ENCODE measurements at regions not wholly inside any gene's neighbourhood (a gene's known extent, or its start where the extent isn't known, plus 50 kb on each side); places are given as distances from the start of the nearest gene placed in this dataset.

- no peak for TF ChIP-seq EZH2 (IDR thresholded peaks at IDR 0.05)
- no peak for TF ChIP-seq CTCF (IDR thresholded peaks at IDR 0.05)
- no peak for TF ChIP-seq EZH2phosphoT487 (IDR thresholded peaks at IDR 0.05)
- H3K4me1 Mint-ChIP-seq: peaks cover 14% of the 10 kb centered on the region
Observed at GRCh38 chr1:224865510-224865909, 64.0 kb upstream of the DNAH14 start.

GRCh38 chr1:224866940-224867339, 62.5 kb upstream of the DNAH14 start:
- Mint-ChIP-seq H3K36me3 (no peaks in the 10 kb centered on the region), H3K4me3 (no peak overlapping the region), H3K27ac (no peak overlapping the region), H3K4me1 (peaks cover under 1% of the 10 kb centered on the region), H3K9me3 (peaks cover 23% of the 10 kb centered on the region), H3K27me3 (ENCODE audit: insufficient read depth, low read depth) (no peaks in the 10 kb centered on the region)
- H3K79me2 ChIP-seq (ENCODE audit: low read depth): no peaks in the 10 kb centered on the region
- no peaks in the 10 kb centered on the region for H3K27me3 ChIP-seq
- no peak for TF ChIP-seq CTCF (IDR thresholded peaks at IDR 0.05)
- no peak for TF ChIP-seq EZH2phosphoT487 (IDR thresholded peaks at IDR 0.05)
- TF ChIP-seq EZH2 (IDR thresholded peaks at IDR 0.05): no peak
- no peaks in the 10 kb centered on the region for H3F3A ChIP-seq (ENCODE audit: low read depth)
- DNase-seq (ENCODE audit: low spot score): no peak
- H3K4me2 ChIP-seq: no peak overlapping the region
- H3K9ac ChIP-seq: no peak overlapping the region
- H3K4me1 ChIP-seq: no peaks in the 10 kb centered on the region
- H3K36me3 ChIP-seq: no peaks in the 10 kb centered on the region
- H3K9me3 ChIP-seq (ENCODE audit: low read depth): no peaks in the 10 kb centered on the region
- H2AFZ ChIP-seq (replicated peaks): no peak overlapping the region
- H3K27ac ChIP-seq: no peak overlapping the region
- H3K4me3 ChIP-seq: no peak overlapping the region
- no peaks in the 10 kb centered on the region for H4K20me1 ChIP-seq (ENCODE audit: low read depth)

More at GRCh38 chr1:224865510-224865909, 64.0 kb upstream of the DNAH14 start:
- Mint-ChIP-seq H3K27me3 (ENCODE audit: insufficient read depth, low read depth) (no peaks in the 10 kb centered on the region), H3K36me3 (no peaks in the 10 kb centered on the region), H3K27ac (no peak overlapping the region), H3K4me3 (no peak overlapping the region), H3K9me3 (peaks cover 24% of the 10 kb centered on the region)
- no peak overlapping the region for H2AFZ ChIP-seq (replicated peaks)
- H3K4me1 ChIP-seq: no peaks in the 10 kb centered on the region
- H3F3A ChIP-seq (ENCODE audit: low read depth): no peaks in the 10 kb centered on the region
- H3K79me2 ChIP-seq (ENCODE audit: low read depth): no peaks in the 10 kb centered on the region
- no peak for DNase-seq (ENCODE audit: low spot score)
- no peak overlapping the region for H3K4me3 ChIP-seq
- H3K4me2 ChIP-seq: no peak overlapping the region
- no peaks in the 10 kb centered on the region for H4K20me1 ChIP-seq (ENCODE audit: low read depth)
- no peaks in the 10 kb centered on the region for H3K36me3 ChIP-seq
- no peaks in the 10 kb centered on the region for H3K9me3 ChIP-seq (ENCODE audit: low read depth)
- H3K27me3 ChIP-seq: no peaks in the 10 kb centered on the region
- no peak overlapping the region for H3K27ac ChIP-seq
- H3K9ac ChIP-seq: no peak overlapping the region

- H3K27ac Mint-ChIP-seq: no peak overlapping the region
- Histone ChIP-seq H3K4me3 (no peak overlapping the region), H3K9me3 (ENCODE audit: low read depth) (no peaks in the 10 kb centered on the region), H3K27ac (no peak overlapping the region), H3K4me1 (no peaks in the 10 kb centered on the region), H2AFZ (replicated peaks) (no peak overlapping the region), H3K36me3 (no peaks in the 10 kb centered on the region), H4K20me1 (ENCODE audit: low read depth) (no peaks in the 10 kb centered on the region), H3K79me2 (ENCODE audit: low read depth) (no peaks in the 10 kb centered on the region), H3K27me3 (no peaks in the 10 kb centered on the region), H3K9ac (no peak overlapping the region), H3K4me2 (no peak overlapping the region), H3F3A (ENCODE audit: low read depth) (no peaks in the 10 kb centered on the region)
- no peak overlapping the region for H3K4me3 Mint-ChIP-seq
- no peaks in the 10 kb centered on the region for H3K27me3 Mint-ChIP-seq (ENCODE audit: insufficient read depth, low read depth)
- no peaks in the 10 kb centered on the region for H3K36me3 Mint-ChIP-seq
- DNase-seq (ENCODE audit: low spot score): no peak
- TF ChIP-seq CTCF (IDR thresholded peaks at IDR 0.05) (no peak), EZH2phosphoT487 (IDR thresholded peaks at IDR 0.05) (no peak), EZH2 (IDR thresholded peaks at IDR 0.05) (no peak)
- H3K9me3 Mint-ChIP-seq: peaks cover 21% of the 10 kb centered on the region
- no peaks in the 10 kb centered on the region for H3K4me1 Mint-ChIP-seq
Observed at GRCh38 chr1:224867715-224868114, 61.8 kb upstream of the DNAH14 start.

Measured in neural progenitor cell (in vitro differentiated cells).